Stimulated activated CD4-positive, alpha-beta T cell treated with anti-CD3 and anti-CD28 coated beads, Interleukin-4, amount 100 ng/mL, for 48 hours (primary cell): ENCODE measurements at regions not wholly inside any gene's neighbourhood (a gene's known extent, or its start where the extent isn't known, plus 50 kb on each side); places are given as distances from the start of the nearest gene placed in this dataset.
A peak's percentile ranks its signal among the peaks of the same experiment; 100 is the strongest.
"Not testable (repeated sequence)": the region's sequence is repeated elsewhere in the genome, so short reads cannot be mapped to it uniquely, and the experiment has no call there.

Experiments used
- DNase-seq, 2 donors: peaks; one replicate each; pipeline ENCODE4 v3.0.0-alpha.2; 2020; ENCODE audit warnings: low read depth in 2 of 2

DNA sequence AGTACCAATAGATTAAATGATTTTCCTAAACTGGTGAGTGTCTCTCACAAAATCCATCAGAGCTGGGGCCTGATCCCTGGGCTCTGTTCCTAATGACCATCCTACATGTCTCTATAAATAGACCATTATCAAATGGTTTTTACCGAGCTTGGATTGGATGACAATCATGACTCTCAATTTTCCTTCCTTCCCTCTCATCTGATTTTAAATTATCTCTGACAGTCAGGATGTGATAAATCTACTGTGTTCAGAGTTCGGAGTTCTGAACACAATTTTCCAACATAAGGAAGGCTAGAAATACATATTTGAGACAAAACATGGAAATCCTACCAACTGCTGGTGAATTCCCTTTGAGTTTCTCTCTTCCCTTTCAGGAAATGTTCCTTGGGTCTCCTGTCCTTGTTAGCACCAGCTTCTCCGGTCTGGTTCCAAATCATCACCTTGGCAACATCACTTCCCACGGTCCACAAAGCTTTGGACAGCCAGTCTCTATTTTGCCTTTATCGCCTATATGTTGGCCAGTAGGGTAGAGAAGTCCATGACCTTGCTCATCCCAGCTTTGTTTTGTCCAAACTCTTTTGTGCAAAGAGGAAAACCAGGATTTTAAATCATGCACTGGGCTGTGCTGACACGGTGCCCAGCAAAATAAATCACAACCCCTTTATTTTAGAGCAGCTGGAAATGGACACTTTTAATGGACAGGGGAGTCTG is 139.6 kb upstream of the ITGA6 start:
- DNase-seq = no peak

- DNase-seq = peak; percentile 14 to 26
Measured at GRCh38 chr2:172288603-172289002, 138.8 kb upstream of the ITGA6 start.

GRCh38 chr2:172293952-172294351 is 133.4 kb upstream of the ITGA6 start:
- DNase-seq = no peak

DNA sequence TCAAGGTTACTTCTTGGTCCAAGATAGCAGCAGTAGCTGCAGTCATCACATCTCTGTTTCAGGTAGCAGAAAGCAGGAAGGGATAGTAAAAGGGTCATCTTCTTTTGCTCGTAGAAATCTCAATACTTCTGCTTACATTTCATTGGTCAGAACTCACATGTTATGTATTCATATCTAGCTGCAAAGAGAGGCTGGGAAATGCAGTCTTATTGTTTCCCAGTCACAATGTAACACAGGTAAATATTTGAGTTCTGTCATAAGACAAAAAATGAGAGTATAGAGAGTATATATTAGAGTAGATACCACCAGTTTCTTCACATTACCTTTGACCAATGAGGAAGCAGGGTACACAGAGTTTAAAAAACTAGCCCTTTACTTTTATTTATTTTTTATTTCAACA is 132.4 kb upstream of the ITGA6 start:
- no peak for DNase-seq

DNA sequence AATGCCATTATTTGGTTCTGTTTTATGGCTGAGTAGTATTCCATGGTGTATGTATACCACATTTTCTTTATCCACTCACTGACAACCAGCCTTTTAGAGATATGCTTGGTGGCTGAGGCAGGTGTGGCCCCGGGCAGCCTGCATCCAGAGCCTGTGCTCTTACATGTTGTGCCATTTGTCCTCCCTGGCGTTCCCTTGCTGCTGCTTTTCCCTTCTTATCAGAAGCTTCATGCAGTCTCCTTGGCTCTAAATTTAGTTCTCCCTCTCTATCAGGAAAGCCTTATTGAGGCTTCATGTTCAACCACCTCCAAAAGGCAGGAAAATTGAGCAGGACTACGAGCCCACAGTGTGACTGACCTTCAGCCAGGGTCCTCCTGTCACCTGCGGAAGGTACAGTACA is 131.7 kb upstream of the ITGA6 start:
- DNase-seq = no peak

GRCh38 chr2:172296267-172297046 is 130.9 kb upstream of the ITGA6 start:
- DNase-seq = no peak

GRCh38 chr2:172297531-172297930 is 129.9 kb upstream of the ITGA6 start:
- no peak for DNase-seq

DNA sequence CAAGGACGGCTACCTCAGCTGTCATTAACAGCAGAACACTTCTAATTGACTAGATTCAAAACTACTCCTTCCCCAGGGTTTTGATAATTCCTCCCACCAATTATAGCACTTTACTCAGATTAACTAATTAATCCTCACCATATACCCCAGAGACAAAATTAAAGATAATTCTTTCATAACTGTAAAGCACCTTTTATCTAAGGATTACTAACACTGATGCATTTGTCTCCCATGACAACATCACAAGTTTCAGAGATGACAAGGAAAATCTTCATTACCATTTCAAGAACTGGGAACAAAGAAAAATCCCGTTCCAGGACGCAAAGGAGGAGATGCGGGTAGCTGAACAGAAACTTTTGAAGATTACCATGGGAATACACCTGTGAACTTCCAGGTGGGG is 129.4 kb upstream of the ITGA6 start:
- no peak for DNase-seq

DNA sequence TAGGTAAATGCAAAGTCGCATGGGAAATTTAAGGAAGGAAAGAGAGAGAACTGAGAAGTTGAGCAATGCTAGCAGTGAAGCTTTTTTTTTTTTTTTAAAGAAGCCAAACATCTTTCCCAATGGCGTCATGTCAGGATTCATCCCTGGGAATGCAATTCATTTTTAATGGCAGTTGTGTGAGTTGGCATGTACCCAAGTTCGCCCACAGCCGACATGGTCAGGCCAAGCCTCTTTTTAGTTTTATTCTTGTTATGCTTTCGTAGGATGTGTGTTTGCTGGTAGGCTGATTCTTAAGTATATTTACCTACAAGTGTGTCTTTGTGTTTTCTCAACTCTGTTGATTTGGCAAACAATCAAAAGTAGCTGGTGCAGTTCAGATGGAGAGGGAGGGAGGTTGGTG is 127.6 kb upstream of the ITGA6 start:
- no peak for DNase-seq

DNA sequence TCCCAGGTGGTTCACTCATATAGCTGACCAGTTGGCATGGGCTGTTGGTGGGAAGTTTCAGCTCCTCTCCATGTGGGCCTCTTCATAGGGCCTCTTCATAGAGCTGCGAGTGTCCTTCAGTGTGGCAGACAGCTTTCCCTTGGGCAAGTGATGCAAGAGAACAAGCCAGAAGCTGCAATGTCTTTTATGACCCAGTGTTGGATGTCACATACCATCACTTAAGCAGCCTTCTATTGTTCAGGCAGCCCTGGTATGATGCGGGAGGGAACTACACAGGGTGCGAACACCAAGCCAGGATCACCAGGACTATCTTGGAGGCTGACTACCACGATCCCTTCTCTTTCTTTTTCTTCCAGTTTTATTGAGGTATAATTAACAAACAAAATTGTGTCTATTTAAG is 126.5 kb upstream of the ITGA6 start:
- DNase-seq = no peak

DNA sequence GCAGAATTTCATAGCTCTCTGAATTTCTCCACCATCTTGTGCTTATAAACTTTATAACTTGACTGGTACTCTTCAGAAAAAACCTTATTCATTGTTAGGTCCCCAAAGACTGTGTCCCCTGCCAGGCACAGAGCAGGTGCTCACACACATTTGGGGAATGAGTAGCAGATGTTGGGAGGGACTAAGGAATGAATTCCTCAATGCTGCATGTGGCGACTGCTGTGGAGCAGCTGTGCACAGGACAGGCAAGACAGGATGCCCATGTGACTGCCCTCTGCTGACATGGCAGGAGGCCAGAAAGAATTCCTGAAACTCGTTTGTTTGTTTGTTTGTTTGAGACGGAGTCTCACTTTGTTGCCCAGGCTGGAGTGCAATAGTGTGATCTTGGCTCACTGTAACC is 122.3 kb upstream of the ITGA6 start:
- no peak for DNase-seq

- DNase-seq = no peak
Measured at GRCh38 chr2:172307800-172308199, 119.6 kb upstream of the ITGA6 start.

GRCh38 chr2:172308253-172308935 is 119.0 kb upstream of the ITGA6 start:
- DNase-seq = no peak

DNA sequence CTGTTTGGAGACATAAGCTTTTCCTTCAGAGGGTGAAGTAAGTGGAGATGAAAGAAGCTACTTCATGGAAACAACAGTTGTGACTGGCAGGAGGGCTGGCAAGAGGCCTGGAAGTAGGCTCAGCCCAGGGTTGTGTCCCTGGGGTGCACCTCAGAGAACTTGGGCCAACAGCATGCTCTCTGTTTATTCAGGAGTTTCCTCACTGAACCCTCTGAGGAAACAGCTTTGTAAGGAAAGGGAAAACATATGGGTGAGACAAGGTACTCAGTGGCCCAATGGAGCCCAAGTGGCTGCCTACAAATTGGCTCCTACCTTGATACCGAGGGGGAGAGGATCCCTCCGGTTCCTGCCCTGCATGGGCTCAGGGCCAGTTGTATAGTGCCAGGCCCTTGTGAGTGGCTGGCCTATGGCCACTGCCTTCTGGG is 115.5 kb upstream of the ITGA6 start:
- DNase-seq = no peak

DNA sequence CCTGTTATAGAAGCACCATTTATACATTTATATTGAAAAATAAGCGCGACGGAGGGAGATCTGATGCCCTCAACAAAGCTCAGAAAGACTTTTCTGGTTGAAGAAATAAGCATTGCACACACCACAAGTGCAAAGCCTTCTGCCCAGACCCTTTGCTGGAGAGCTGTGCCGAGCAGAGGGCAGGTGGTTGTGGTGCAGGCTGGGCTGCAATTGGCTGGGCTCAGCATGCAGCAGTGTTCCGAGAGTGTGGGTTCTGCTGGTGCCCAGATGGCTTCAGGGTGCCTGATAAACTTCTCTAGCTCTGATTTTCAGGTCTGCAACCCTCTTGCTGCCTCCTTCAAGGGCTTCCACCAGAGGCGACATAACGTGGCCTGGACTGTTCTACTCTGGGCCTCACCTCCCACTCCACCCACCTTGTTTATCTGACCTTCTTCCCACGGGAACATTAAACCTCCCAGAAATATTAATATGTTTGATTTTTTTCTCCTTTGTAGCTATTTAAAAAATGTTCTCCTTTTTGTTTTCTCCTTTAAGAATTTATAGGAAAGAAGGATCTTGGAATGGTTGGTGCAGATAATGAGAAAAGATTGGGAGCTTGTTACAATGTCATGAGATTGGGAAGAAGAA is 113.6 kb upstream of the ITGA6 start:
- DNase-seq = no peak

GRCh38 chr2:172315070-172315469 is 112.3 kb upstream of the ITGA6 start:
- DNase-seq = not testable (repeated sequence)

DNA sequence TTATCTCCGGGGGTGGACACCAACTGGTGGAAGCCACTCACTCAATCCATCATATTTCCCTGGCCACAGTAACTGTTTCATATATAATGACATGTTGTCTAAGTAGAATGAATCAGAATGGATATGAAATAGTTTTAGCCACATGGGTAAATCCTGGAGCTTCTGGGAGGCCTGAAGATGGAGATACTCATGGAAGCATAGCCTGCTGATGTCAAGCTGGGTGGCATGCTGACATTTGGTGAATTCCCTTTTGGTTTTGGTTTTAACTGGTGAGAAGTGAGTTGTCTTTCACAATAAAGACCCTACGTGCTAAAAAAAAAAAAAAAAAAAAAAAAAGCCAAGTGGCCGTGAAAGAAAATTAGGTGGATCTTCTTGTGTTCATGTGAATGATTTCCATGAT is 105.3 kb upstream of the ITGA6 start:
- DNase-seq = no peak

DNA sequence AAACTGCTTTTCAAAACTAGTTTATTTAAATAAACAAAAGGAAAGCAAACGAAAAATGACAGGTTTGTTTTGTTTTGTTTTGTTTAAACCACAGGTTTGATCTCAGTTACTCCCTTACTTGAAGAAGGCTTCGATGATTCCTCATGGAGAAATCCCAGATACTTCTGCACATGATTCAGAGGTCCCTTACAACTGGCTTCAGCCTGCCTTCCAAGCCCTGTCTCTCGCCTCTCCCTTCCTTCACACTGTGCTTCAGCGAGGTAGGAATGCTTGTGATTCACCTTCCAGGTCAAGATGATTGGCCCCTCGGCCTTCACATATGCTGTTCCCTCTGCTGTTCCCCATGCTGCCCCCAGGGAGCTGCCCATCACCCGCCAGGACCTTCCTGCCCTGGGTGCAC is 104.1 kb upstream of the ITGA6 start:
- no peak for DNase-seq

- no peak for DNase-seq
Measured at GRCh38 chr2:172323861-172324597, 103.4 kb upstream of the ITGA6 start.

DNA sequence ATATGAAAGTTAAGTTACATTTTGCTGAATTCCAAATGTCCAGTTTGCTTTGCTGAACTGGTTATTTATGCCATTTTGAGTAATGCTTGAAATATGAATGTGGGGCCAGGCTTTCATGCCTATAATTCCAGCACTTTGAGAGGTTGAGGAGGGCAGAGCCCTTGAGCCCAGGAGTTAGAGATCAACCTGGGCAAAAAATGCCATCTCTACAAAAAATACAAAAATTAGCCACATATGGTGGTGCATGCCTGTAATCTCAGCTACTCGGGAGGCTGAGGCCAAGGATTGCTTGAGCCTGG is 101.2 kb upstream of the ITGA6 start:
- no peak for DNase-seq

DNA sequence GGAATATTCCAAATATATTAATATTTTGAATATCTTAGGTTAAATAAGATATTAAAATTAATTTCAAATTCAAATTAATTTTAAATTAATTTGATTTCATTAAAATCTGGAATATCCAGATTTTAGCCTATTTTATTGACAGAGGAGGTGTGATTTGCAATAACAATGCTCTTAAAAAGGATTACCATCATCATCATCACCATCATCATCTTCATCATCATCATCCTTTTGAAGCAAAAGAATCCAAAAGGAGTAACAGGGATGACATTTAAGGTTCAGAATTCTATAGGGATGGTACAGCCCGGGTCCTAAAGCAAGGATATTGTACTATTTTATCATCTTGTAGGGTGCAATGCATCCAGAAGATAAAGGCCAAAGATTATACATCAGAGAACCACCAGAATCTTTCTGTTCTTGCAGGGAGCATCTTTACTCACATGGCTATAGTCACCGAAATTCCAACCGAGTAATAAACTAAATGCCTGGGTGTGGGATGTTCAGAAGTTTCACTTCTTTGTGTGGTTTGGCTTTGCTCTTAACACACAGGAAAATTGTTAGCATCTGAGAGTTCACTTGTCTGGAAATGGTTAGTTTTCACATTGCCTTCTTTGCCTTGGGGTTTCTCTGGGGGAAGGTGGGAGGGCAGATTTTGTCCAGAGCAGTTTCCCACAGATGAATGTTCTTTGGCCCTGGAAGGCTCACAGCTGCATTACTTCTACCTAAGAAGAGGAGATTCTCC is 99.1 kb upstream of the ITGA6 start:
- DNase-seq = no peak
